H1 (cell line): ENCODE measurements at regions not wholly inside any gene's neighbourhood (a gene's known extent, or its start where the extent isn't known, plus 50 kb on each side); places are given as distances from the start of the nearest gene placed in this dataset.

ENCODE experiments used
- CTCF ChIA-PET: fragments of 300-600 bp; sonication (Branson Sonifier 250); formaldehyde crosslinking; loops from one replicate; lab custom pipeline; 2021; ENCODE audit not compliant: partially characterized antibody; lab: Charles Lee
- POLR2A ChIA-PET: fragments of 300-600 bp; sonication (Branson Sonifier 250); formaldehyde crosslinking; loops from one replicate; lab custom pipeline; 2021; ENCODE audit warnings: inconsistent platforms; ENCODE audit not compliant: partially characterized antibody; lab: Charles Lee
- DNase-seq, 2 experiments: peaks; one replicate each; pipeline versions ENCODE4 v3.0.0 to v3.0.0-alpha.2; 2010 to 2022; ENCODE audit warnings: low spot score in 2 of 2, low read depth in 1 of 2, mixed read lengths in 1 of 2
- FAIRE-seq: peaks from 2 replicates; lab custom pipeline; 2011; peaks lifted over from hg19 to GRCh38; lab: Jason Lieb, UNC
- H2AFZ ChIP-seq: 2 replicates; pipeline ENCODE4 v1.8.1; 2012; ENCODE audit warnings: low read length, inconsistent platforms
- H2AK5ac ChIP-seq: 2 replicates; pipeline ENCODE4 v1.6.1; 2013; ENCODE audit warnings: low read depth, low read length
- H2BK120ac ChIP-seq: replicated peaks from 2 replicates; pipeline ENCODE3; 2013; ENCODE audit warnings: low read depth, low read length, inconsistent platforms
- H2BK12ac ChIP-seq: 2 replicates; pipeline ENCODE4 v1.6.1; 2013; ENCODE audit warnings: low read depth, low read length
- H2BK15ac ChIP-seq: 2 replicates; pipeline ENCODE4 v1.6.1; 2013; ENCODE audit warnings: low read length
- H2BK20ac ChIP-seq: 2 replicates; pipeline ENCODE4 v1.6.1; 2013; ENCODE audit warnings: low read length
- H2BK5ac ChIP-seq: 2 replicates; pipeline ENCODE4 v1.6.1; 2013; ENCODE audit warnings: low read depth, low read length
- H3K14ac ChIP-seq: 2 replicates; pipeline ENCODE4 v1.6.1; 2013; ENCODE audit warnings: inconsistent platforms; ENCODE audit not compliant: insufficient read length
- H3K18ac ChIP-seq: 2 replicates; pipeline ENCODE4 v1.6.1; 2013; ENCODE audit warnings: low read length; ENCODE audit errors: extremely low read depth
- H3K23ac ChIP-seq: 2 replicates; pipeline ENCODE4 v1.6.1; 2013; ENCODE audit warnings: inconsistent platforms; ENCODE audit not compliant: insufficient read length
- H3K23me2 ChIP-seq: 2 replicates; pipeline ENCODE4 v1.6.1; 2013; ENCODE audit warnings: low read depth, low read length
- H3K27ac ChIP-seq: 2 replicates; pipeline ENCODE4 v1.6.1; 2011; ENCODE audit warnings: low read depth, low read length, inconsistent platforms
- H3K27me3 ChIP-seq, 4 experiments: replicated peaks in 1 of 4; 1 replicate in 1 of 4; 2 replicates in 3 of 4; pipeline versions ENCODE4 v1.6.1 to v1.8.1; 2011 to 2013; ENCODE audit warnings: low read length in 3 of 4, mild to moderate bottlenecking in 3 of 4, inconsistent platforms in 2 of 4, mixed read lengths in 2 of 4, moderate library complexity in 1 of 4; ENCODE audit not compliant: control insufficient read depth in 3 of 4, insufficient read depth in 3 of 4; ENCODE audit errors: extremely low read depth in 1 of 4
- H3K36me3 ChIP-seq, 4 experiments: 2 replicates each; pipeline versions ENCODE4 v1.6.1 to v1.8.1; 2011 to 2013; ENCODE audit warnings: mild to moderate bottlenecking in 4 of 4, low read length in 3 of 4, moderate library complexity in 2 of 4, control low read depth in 1 of 4, inconsistent platforms in 1 of 4; ENCODE audit not compliant: insufficient read depth in 4 of 4, control insufficient read depth in 2 of 4
- H3K4ac ChIP-seq: replicated peaks from 2 replicates; pipeline ENCODE3; 2013; ENCODE audit warnings: low read length, low read depth, mixed read lengths, inconsistent platforms; ENCODE audit not compliant: insufficient read length
- H3K4me1 ChIP-seq, 4 experiments: replicated peaks in 1 of 4; 1 replicate in 1 of 4; 2 replicates in 3 of 4; pipeline versions ENCODE4 v1.6.1 to v1.8.1; 2011 to 2013; ENCODE audit warnings: low read length in 3 of 4, inconsistent platforms in 2 of 4, mixed read lengths in 1 of 4; ENCODE audit not compliant: insufficient read depth in 4 of 4, control insufficient read depth in 3 of 4
- H3K4me2 ChIP-seq, 2 experiments: 2 replicates each; pipeline versions ENCODE4 v1.6.1 to v1.8.1; 2011 to 2013; ENCODE audit warnings: low read depth in 2 of 2, low read length in 2 of 2, control low read depth in 1 of 2, inconsistent platforms in 1 of 2, mild to moderate bottlenecking in 1 of 2; ENCODE audit not compliant: insufficient read depth in 1 of 2
- H3K4me3 ChIP-seq, 4 experiments: fragments of 200-600, 300-600 bp in 1 of 4; sonication (generic), shearing (Covaris generic), sonication (Bioruptor Twin) in 1 of 4; 2 replicates each; pipeline versions ENCODE4 v1.5.1 to v1.8.1; 2011 to 2016; ENCODE audit warnings: low read length in 4 of 4, low read depth in 3 of 4, control low read depth in 2 of 4, inconsistent platforms in 2 of 4, mild to moderate bottlenecking in 2 of 4, mixed read lengths in 1 of 4, moderate library complexity in 1 of 4; ENCODE audit not compliant: insufficient read depth in 2 of 4; ENCODE audit errors: extremely low read depth in 1 of 4
- H3K56ac ChIP-seq: replicated peaks from 2 replicates; pipeline ENCODE3; 2013; ENCODE audit warnings: low read depth, mild to moderate bottlenecking, mixed read lengths, low read length, inconsistent platforms; ENCODE audit not compliant: insufficient read length
- H3K79me1 ChIP-seq: 2 replicates; pipeline ENCODE4 v1.6.1; 2013; ENCODE audit warnings: low read depth, low read length, control low read depth
- H3K79me2 ChIP-seq, 2 experiments: 2 replicates each; pipeline versions ENCODE4 v1.6.1 to v1.8.1; 2012 to 2013; ENCODE audit warnings: low read length in 2 of 2, mild to moderate bottlenecking in 2 of 2, inconsistent platforms in 1 of 2; ENCODE audit not compliant: insufficient read depth in 2 of 2, control insufficient read depth in 1 of 2
- H3K9ac ChIP-seq, 4 experiments: replicated peaks in 1 of 4; 1 replicate in 1 of 4; 2 replicates in 3 of 4; pipeline versions ENCODE4 v1.6.1 to v1.8.1; 2011 to 2013; ENCODE audit warnings: low read depth in 3 of 4, low read length in 3 of 4, control low read depth in 2 of 4, mild to moderate bottlenecking in 2 of 4, moderate library complexity in 2 of 4, inconsistent platforms in 1 of 4; ENCODE audit errors: extremely low read depth in 1 of 4
- H3K9me3 ChIP-seq, 2 experiments: 2 replicates each; pipeline versions ENCODE4 v1.6.1 to v1.8.1; 2012 to 2013; ENCODE audit warnings: mild to moderate bottlenecking in 2 of 2, moderate library complexity in 2 of 2, control low read depth in 1 of 2, inconsistent platforms in 1 of 2, low read depth in 1 of 2, low read length in 1 of 2, mixed read lengths in 1 of 2; ENCODE audit not compliant: insufficient read depth in 2 of 2
- H4K20me1 ChIP-seq, 2 experiments: replicated peaks in 1 of 2; 2 replicates each; pipeline versions ENCODE3 to v1.8.1; 2011 to 2013; ENCODE audit warnings: inconsistent platforms in 2 of 2, low read length in 2 of 2, mild to moderate bottlenecking in 1 of 2; ENCODE audit not compliant: insufficient read depth in 2 of 2, control insufficient read depth in 1 of 2
- H4K5ac ChIP-seq: 2 replicates; pipeline ENCODE4 v1.6.1; 2013; ENCODE audit warnings: low read length, low read depth, mixed read lengths, inconsistent platforms; ENCODE audit not compliant: insufficient read length
- H4K8ac ChIP-seq: 2 replicates; pipeline ENCODE4 v1.8.0; 2013; ENCODE audit warnings: mild to moderate bottlenecking, moderate library complexity, low read length, inconsistent platforms; ENCODE audit not compliant: insufficient read depth; ENCODE audit errors: extremely low read depth
- H4K91ac ChIP-seq: replicated peaks from 2 replicates; pipeline ENCODE3; 2013; ENCODE audit warnings: low read length, mixed read lengths, inconsistent platforms; ENCODE audit not compliant: insufficient read length
- JUND ChIP-seq: IDR thresholded peaks from 2 replicates; pipeline ENCODE4 v1.6.1; 2011; ENCODE audit warnings: mild to moderate bottlenecking, improper control_type of control experiment, low read length
- SP2 ChIP-seq: IDR thresholded peaks from 2 replicates; pipeline ENCODE4 v1.6.1; 2012; ENCODE audit warnings: mild to moderate bottlenecking, low read length, inconsistent platforms
- TAF7 ChIP-seq: optimal IDR thresholded peaks from 2 replicates; pipeline ENCODE3; 2011; ENCODE audit warnings: low read depth, mild to moderate bottlenecking, inconsistent platforms, low read length, moderate library complexity, borderline replicate concordance
- WGBS, 2 experiments: shearing (Covaris generic) in 1 of 2; methylation state at CpG; one replicate each; pipeline versions ENCODE4 v1.1.6 to v1.1.7; 2013 to 2015; ENCODE audit warnings: low lambda C conversion rate in 2 of 2, mixed read lengths in 2 of 2, inconsistent platforms in 1 of 2, low coverage in 1 of 2, missing lambda C conversion rate in 1 of 2; ENCODE audit not compliant: insufficient replicate concordance in 2 of 2, insufficient coverage in 1 of 2, insufficient read length in 1 of 2; ENCODE audit errors: extremely low coverage in 1 of 2, missing lambda C conversion rate in 1 of 2; 5-methylcytosine and 5-hydroxymethylcytosine counted together

GRCh38 chr11:115084231-115084630, 405.9 kb downstream of the NXPE2 start:
- H2BK120ac ChIP-seq = no peak overlapping the region
- no peak overlapping the region for H3K23ac ChIP-seq
- no peak overlapping the region for H2BK15ac ChIP-seq
- H2AFZ ChIP-seq = no peak overlapping the region
- no peaks in the 10 kb centered on the region for H3K79me2 ChIP-seq
- no peaks in the 10 kb centered on the region for H4K20me1 ChIP-seq
- H4K5ac ChIP-seq = no peak overlapping the region
- no peak overlapping the region for H4K91ac ChIP-seq
- no peaks in the 10 kb centered on the region for H3K27me3 ChIP-seq
- H3K9ac ChIP-seq = no peak overlapping the region
- H3K4me1 ChIP-seq = peaks cover 0 to 9% (median 1%) of the 10 kb centered on the region in 4 experiments; a peak in 4 of 7 replicates
- no peak overlapping the region for H2BK20ac ChIP-seq
- no peak overlapping the region for H3K14ac ChIP-seq
- no peak for FAIRE-seq
- no peaks in the 10 kb centered on the region for H3K79me1 ChIP-seq
- H3K4ac ChIP-seq = no peak overlapping the region
- no peak overlapping the region for H4K8ac ChIP-seq
- no peak overlapping the region for H3K4me3 ChIP-seq
- no peak overlapping the region for H3K4me2 ChIP-seq
- CTCF ChIA-PET = interaction anchor here (0.9 to 2.1 kb wide), 6 partner anchors 16 to 310 kb away, joined by 3 to 5 read pairs (median 4); no protein-coding TSS in a partner anchor
- no peak for DNase-seq
- H3K56ac ChIP-seq = no peak overlapping the region
- no peak overlapping the region for H2BK5ac ChIP-seq
- H2BK12ac ChIP-seq = no peak overlapping the region
- H3K36me3 ChIP-seq = no peaks in the 10 kb centered on the region
- POLR2A ChIA-PET = interaction anchor here (1.4 kb wide), 1 partner anchor 9 kb away, joined by 6 read pairs; no protein-coding TSS in a partner anchor
- H3K27ac ChIP-seq = no peak overlapping the region
- no peak overlapping the region for H3K18ac ChIP-seq
- WGBS, 2 experiments = 89% methylated on average over 4 of the region's 4 CpGs; no CpG with 5 or more reads in 1 of the 2 experiments
- no peaks in the 10 kb centered on the region for H3K23me2 ChIP-seq
- H2AK5ac ChIP-seq = no peak overlapping the region
- TF ChIP-seq JUND = no peak
- no peak for TF ChIP-seq SP2
- no peak for TF ChIP-seq TAF7
- H3K9me3 ChIP-seq = no peaks in the 10 kb centered on the region
